Breast epithelium (tissue), 3 donors: ENCODE measurements at regions not wholly inside any gene's neighbourhood (a gene's known extent, or its start where the extent isn't known, plus 50 kb on each side); places are given as distances from the start of the nearest gene placed in this dataset.

ENCODE experiments used
- POLR2A ChIP-seq: fragments of 450-650 bp; IDR thresholded peaks from one replicate; pipeline ENCODE4 v1.6.1; 2016; ENCODE audit warnings: antibody characterized with exemption, mild to moderate bottlenecking, moderate library complexity
- POLR2AphosphoS5 ChIP-seq, 3 donors: sonication (generic); formaldehyde crosslinking; IDR thresholded peaks; one replicate each; pipeline ENCODE4 v1.6.1; 2017; ENCODE audit warnings: antibody characterized with exemption in 3 of 3

DNA sequence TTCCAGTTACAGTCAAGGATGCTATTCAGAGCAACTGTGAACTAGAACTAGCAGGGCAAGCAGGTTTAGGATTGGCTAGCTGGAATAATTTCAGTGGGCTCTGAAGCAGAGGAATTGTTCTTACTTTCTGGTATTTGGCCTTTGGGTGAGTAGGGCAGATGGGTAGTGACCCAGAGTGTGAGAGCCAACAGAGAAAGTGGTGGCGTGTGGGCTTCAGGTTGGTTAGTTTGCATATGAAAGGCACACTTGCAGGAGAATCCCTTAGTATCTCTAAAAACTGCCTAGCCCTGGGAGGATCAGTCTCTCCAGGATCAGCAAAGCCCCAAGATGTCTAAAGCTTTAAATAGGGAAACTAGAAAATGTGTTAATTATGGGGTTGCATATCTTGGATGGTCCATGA lies 67.6 kb upstream of the LRRC8B start:
- TF ChIP-seq POLR2A, result no peak
- no peak for TF ChIP-seq POLR2AphosphoS5 (IDR thresholded peaks at IDR 0.05)
